ENCODE measurements at regions not wholly inside any gene's neighbourhood (a gene's known extent, or its start where the extent isn't known, plus 50 kb on each side); places are given as distances from the start of the nearest gene placed in this dataset.

DNA sequence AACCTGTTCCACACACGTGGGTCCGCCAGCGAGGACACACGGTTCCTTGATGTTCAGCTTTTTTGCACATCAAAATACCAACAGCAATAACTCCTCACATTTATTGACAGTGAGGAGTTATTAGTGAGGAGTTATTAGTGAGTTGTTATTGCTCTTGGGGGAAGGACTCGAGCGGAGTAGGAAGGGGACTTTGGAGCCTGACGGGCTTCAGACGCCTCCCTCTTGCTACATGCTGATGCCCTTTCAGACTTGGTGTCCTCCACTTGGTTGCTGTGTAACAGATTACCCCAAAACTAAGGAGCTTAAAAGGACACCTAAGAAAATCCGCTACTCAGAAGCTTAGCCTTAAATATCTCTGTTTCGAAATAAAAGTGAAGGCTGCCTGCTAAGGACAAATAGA, 181.9 kb upstream of the MSX2 start:
- ChIA-PET POLR2A (no interaction called here), CTCF (no interaction called here)
- DNase-seq (no peak), ATAC-seq (no peak)
- H3K27me3 Mint-ChIP-seq (ENCODE audit: low read depth): no peaks in the 10 kb centered on the region
- no peaks in the 10 kb centered on the region for H3K4me1 Mint-ChIP-seq (ENCODE audit: low read depth)
- H3K9me3 Mint-ChIP-seq (ENCODE audit: insufficient read depth): no peaks in the 10 kb centered on the region
- no peak overlapping the region for H3K27ac Mint-ChIP-seq
- H3K4me3 Mint-ChIP-seq: no peak overlapping the region
- H3K36me3 Mint-ChIP-seq (ENCODE audit: low read depth): no peaks in the 10 kb centered on the region

- ChIA-PET POLR2A (no interaction called here), CTCF (no interaction called here)
- Mint-ChIP-seq H3K4me3 (no peak overlapping the region), H3K4me1 (ENCODE audit: low read depth) (no peaks in the 10 kb centered on the region), H3K27ac (no peak overlapping the region), H3K9me3 (ENCODE audit: insufficient read depth) (no peaks in the 10 kb centered on the region), H3K36me3 (ENCODE audit: low read depth) (no peaks in the 10 kb centered on the region), H3K27me3 (ENCODE audit: low read depth) (no peaks in the 10 kb centered on the region)
- no peak for DNase-seq
- ATAC-seq: no peak
Measured at GRCh38 chr5:174545926-174546325, 178.5 kb upstream of the MSX2 start.

DNA sequence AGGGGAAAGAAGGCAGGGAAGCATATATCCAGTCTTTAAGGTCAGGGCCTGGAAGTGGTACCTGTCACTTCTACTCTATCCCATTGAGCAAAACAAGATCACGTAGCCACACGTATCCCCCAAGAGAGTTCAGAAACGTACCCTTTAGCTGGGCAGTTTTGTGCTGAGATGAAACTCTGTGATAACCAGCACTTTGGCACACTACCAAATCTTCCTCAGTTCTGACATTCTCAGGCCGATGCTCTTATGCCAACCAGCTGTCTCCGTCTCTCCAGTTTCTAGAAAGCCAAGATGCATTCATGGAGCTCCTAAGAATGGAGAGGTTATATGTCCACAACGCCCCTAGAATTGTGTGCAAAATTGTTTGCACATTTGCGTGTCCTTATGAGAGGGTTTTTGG, 176.6 kb upstream of the MSX2 start:
- Mint-ChIP-seq H3K27ac (no peak overlapping the region), H3K36me3 (ENCODE audit: low read depth) (no peaks in the 10 kb centered on the region), H3K27me3 (ENCODE audit: low read depth) (no peaks in the 10 kb centered on the region), H3K9me3 (ENCODE audit: insufficient read depth) (no peaks in the 10 kb centered on the region), H3K4me3 (no peak overlapping the region), H3K4me1 (ENCODE audit: low read depth) (no peaks in the 10 kb centered on the region)
- ChIA-PET POLR2A (no interaction called here), CTCF (no interaction called here)
- no peak for ATAC-seq
- no peak for DNase-seq

DNA sequence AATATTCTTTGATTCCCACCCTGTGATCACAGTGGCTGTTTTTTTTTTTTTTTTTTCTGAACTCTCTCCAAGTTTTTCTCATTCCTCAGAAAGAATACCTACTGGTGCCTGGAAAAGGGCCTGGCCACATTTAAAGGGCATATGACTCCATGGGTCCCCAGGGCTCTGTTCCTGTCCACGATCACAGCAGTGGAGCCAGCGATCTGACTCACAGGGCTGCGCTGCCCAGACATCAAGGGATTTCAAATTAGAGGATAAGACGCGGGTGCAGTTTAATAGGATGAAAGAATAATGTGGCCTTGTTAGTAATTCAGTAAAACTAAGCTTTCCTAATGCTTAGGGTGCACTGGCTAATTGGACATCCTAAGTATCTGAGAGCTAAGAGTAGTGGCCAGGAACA, 175.1 kb upstream of the MSX2 start:
- DNase-seq (no peak), ATAC-seq (no peak)
- ChIA-PET POLR2A (no interaction called here), CTCF (no interaction called here)
- no peaks in the 10 kb centered on the region for H3K36me3 Mint-ChIP-seq (ENCODE audit: low read depth)
- no peaks in the 10 kb centered on the region for H3K9me3 Mint-ChIP-seq (ENCODE audit: insufficient read depth)
- no peaks in the 10 kb centered on the region for H3K4me1 Mint-ChIP-seq (ENCODE audit: low read depth)
- H3K4me3 Mint-ChIP-seq: no peak overlapping the region
- H3K27ac Mint-ChIP-seq: no peak overlapping the region
- no peaks in the 10 kb centered on the region for H3K27me3 Mint-ChIP-seq (ENCODE audit: low read depth)

GRCh38 chr5:174550026-174550425, 174.4 kb upstream of the MSX2 start:
- ChIA-PET CTCF (no interaction called here), POLR2A (no interaction called here)
- ATAC-seq (no peak), DNase-seq (no peak)
- H3K27me3 Mint-ChIP-seq (ENCODE audit: low read depth): no peaks in the 10 kb centered on the region
- no peaks in the 10 kb centered on the region for H3K9me3 Mint-ChIP-seq (ENCODE audit: insufficient read depth)
- H3K27ac Mint-ChIP-seq: no peak overlapping the region
- H3K4me3 Mint-ChIP-seq: no peak overlapping the region
- no peaks in the 10 kb centered on the region for H3K4me1 Mint-ChIP-seq (ENCODE audit: low read depth)
- H3K36me3 Mint-ChIP-seq (ENCODE audit: low read depth): no peaks in the 10 kb centered on the region

DNA sequence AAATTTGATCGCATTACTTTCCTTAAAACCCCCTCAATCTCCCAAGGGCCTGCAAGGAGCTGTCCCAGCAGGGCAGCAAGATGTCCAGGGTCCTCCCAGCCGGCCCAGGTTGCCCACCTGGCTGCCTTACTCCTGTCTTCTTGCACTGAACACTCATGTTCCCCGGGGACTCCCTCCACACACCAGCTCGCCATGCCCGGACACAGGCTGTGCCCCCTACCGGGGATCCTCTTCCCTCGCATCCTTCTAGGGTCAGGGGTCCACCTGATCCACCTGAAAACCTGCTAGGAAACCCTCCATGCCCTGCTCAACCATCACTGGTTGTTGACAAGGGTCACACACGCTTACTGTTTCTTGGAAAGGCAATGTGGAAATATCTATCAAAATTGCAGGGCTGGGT, 172.0 kb upstream of the MSX2 start:
- no peaks in the 10 kb centered on the region for H3K27me3 Mint-ChIP-seq (ENCODE audit: low read depth)
- ATAC-seq: no peak
- DNase-seq: no peak
- H3K4me1 Mint-ChIP-seq (ENCODE audit: low read depth): no peaks in the 10 kb centered on the region
- H3K4me3 Mint-ChIP-seq: no peak overlapping the region
- POLR2A ChIA-PET: no interaction called here
- H3K36me3 Mint-ChIP-seq (ENCODE audit: low read depth): no peaks in the 10 kb centered on the region
- no peak overlapping the region for H3K27ac Mint-ChIP-seq
- H3K9me3 Mint-ChIP-seq (ENCODE audit: insufficient read depth): no peaks in the 10 kb centered on the region
- CTCF ChIA-PET: no interaction called here

DNA sequence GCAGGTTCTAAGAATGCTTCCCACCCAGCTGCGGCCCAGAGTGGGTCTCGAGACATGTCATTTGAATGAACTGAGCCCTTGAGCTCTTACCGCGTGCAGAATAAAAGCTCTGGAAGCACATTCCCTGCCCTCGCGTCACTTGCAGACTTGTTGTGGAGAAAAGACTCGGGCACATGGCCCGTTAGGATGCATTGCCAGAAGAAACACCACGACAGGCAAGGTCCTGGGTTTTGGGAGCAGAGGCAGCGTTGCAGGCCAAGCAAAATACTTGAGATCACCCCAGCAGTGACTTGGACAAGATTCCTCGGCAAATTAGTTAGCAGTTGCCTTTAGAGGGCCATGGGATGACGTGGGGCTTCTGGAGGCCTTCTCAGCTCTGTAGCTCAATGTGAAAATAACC, 170.8 kb upstream of the MSX2 start:
- ATAC-seq: no peak
- no peak for DNase-seq
- ChIA-PET CTCF (no interaction called here), POLR2A (no interaction called here)
- H3K4me3 Mint-ChIP-seq: no peak overlapping the region
- H3K4me1 Mint-ChIP-seq (ENCODE audit: low read depth): no peaks in the 10 kb centered on the region
- no peak overlapping the region for H3K27ac Mint-ChIP-seq
- no peaks in the 10 kb centered on the region for H3K27me3 Mint-ChIP-seq (ENCODE audit: low read depth)
- H3K36me3 Mint-ChIP-seq (ENCODE audit: low read depth): no peaks in the 10 kb centered on the region
- H3K9me3 Mint-ChIP-seq (ENCODE audit: insufficient read depth): no peaks in the 10 kb centered on the region

DNA sequence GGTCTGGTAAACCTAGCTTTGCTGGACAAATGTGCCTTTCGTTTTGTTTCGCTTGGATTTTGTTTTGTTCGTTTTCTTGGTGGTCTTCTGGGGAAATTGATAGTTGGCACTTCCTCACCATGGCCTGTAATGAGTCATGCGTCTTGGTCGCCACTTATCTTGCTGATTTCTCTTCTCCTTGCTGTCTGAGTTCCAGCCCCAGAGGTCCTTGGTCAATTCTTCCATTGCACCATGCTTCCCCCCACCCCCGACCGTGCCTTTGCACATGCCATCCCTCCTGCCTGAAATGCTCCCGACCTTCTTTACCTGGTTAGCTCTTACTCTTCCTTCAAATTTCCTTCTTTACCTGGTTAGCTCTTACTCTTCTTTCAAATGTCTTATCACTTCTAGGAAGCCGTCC, 168.7 kb upstream of the MSX2 start:
- H3K27ac Mint-ChIP-seq: no peak overlapping the region

GRCh38 chr5:174556756-174557155, 167.6 kb upstream of the MSX2 start:
- ChIA-PET CTCF (no interaction called here), POLR2A (no interaction called here)
- Mint-ChIP-seq H3K4me1 (ENCODE audit: low read depth) (no peaks in the 10 kb centered on the region), H3K36me3 (ENCODE audit: low read depth) (no peaks in the 10 kb centered on the region), H3K27ac (no peak overlapping the region), H3K4me3 (no peak overlapping the region), H3K27me3 (ENCODE audit: low read depth) (no peaks in the 10 kb centered on the region), H3K9me3 (ENCODE audit: insufficient read depth) (no peaks in the 10 kb centered on the region)
- DNase-seq: no peak
- ATAC-seq: no peak

More for the DNA sequence above, 168.7 kb upstream of the MSX2 start:
- Mint-ChIP-seq H3K9me3 (ENCODE audit: insufficient read depth) (no peaks in the 10 kb centered on the region), H3K4me1 (ENCODE audit: low read depth) (no peaks in the 10 kb centered on the region), H3K27me3 (ENCODE audit: low read depth) (no peaks in the 10 kb centered on the region), H3K36me3 (ENCODE audit: low read depth) (no peaks in the 10 kb centered on the region), H3K4me3 (no peak overlapping the region)
- ChIA-PET CTCF (no interaction called here), POLR2A (no interaction called here)
- ATAC-seq (no peak), DNase-seq (no peak)

DNA sequence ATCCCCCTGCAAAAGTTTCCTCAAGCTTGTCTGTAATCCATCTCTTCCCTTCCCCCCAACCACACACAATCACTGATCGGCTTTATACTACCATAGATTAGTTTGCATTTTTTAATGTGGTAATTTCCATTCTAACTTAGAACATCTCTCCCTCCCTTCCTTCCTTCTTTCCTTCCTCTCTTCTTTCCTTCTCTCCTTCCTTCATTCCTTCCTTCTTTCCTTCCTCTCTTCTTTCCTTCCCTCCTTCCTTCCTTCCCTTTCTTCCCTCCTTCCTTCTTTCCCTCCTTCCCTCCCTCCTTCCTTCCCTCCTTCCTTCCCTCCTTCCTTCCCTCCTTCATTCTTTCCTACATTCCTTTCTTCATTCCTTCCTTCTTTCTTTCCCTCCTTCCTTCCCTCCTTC, 166.2 kb upstream of the MSX2 start:
- H3K4me1 Mint-ChIP-seq (ENCODE audit: low read depth): no peaks in the 10 kb centered on the region
- POLR2A ChIA-PET: no interaction called here
- CTCF ChIA-PET: no interaction called here

DNA sequence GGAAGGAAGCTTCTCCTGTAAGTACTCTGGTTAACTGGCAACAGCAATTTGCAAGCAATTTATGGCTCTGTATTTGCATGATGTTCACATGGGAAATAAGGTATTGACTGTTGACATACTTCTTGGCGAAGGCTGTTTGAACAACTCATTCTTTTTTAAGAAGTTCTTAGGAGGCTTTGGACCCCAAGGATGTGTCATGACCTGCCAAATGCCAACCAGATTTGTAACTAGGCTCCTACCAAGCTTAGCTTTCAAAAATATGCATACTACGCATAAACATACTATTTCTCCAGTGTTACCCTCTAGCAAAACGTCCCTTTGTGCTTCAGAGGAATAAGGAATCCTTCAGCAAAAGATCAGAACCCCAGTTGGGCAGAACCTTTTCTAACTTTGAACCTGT, 165.2 kb upstream of the MSX2 start:
- H3K27me3 Mint-ChIP-seq (ENCODE audit: low read depth): no peaks in the 10 kb centered on the region
- POLR2A ChIA-PET: no interaction called here
- CTCF ChIA-PET: no interaction called here

More for the DNA sequence above, 166.2 kb upstream of the MSX2 start:
- H3K27ac Mint-ChIP-seq: no peak overlapping the region
- ATAC-seq (no peak), DNase-seq (no peak)
- H3K36me3 Mint-ChIP-seq (ENCODE audit: low read depth): no peaks in the 10 kb centered on the region
- no peaks in the 10 kb centered on the region for H3K9me3 Mint-ChIP-seq (ENCODE audit: insufficient read depth)
- no peaks in the 10 kb centered on the region for H3K27me3 Mint-ChIP-seq (ENCODE audit: low read depth)
- H3K4me3 Mint-ChIP-seq: no peak overlapping the region

GRCh38 chr5:174559566-174560090, 164.8 kb upstream of the MSX2 start:
- ChIA-PET CTCF (no interaction called here), POLR2A (no interaction called here)
- H3K4me1 Mint-ChIP-seq (ENCODE audit: low read depth): no peaks in the 10 kb centered on the region
- H3K27me3 Mint-ChIP-seq (ENCODE audit: low read depth): no peaks in the 10 kb centered on the region
- H3K36me3 Mint-ChIP-seq (ENCODE audit: low read depth): no peaks in the 10 kb centered on the region
- no peak overlapping the region for H3K4me3 Mint-ChIP-seq
- H3K27ac Mint-ChIP-seq: no peak overlapping the region
- no peaks in the 10 kb centered on the region for H3K9me3 Mint-ChIP-seq (ENCODE audit: insufficient read depth)
- DNase-seq (no peak), ATAC-seq (no peak)

More for the DNA sequence above, 165.2 kb upstream of the MSX2 start:
- ATAC-seq: no peak
- Mint-ChIP-seq H3K4me3 (no peak overlapping the region), H3K9me3 (ENCODE audit: insufficient read depth) (no peaks in the 10 kb centered on the region), H3K4me1 (ENCODE audit: low read depth) (no peaks in the 10 kb centered on the region), H3K27ac (no peak overlapping the region), H3K36me3 (ENCODE audit: low read depth) (no peaks in the 10 kb centered on the region)
- DNase-seq: no peak

DNA sequence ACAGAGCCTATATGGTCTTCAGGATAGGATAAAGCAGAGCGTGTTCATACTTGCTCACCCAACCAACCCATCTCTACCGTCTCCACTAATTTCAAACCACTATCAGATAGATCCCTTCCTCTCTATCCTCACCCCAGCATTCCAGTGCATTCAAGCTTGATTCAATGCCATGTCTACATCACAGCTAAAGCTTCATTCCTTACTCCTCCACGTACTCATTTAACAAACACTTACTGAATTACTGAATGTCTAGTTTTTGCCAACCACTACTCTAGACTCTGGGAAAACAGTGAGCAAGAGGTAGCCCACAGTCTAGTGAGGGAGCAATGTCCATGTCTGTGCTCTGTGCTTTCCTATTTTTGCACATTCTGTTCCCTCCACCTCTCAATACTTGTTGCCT, 163.5 kb upstream of the MSX2 start:
- ChIA-PET POLR2A (no interaction called here), CTCF (no interaction called here)
- Mint-ChIP-seq H3K36me3 (ENCODE audit: low read depth) (no peaks in the 10 kb centered on the region), H3K9me3 (ENCODE audit: insufficient read depth) (no peaks in the 10 kb centered on the region), H3K27ac (no peak overlapping the region), H3K27me3 (ENCODE audit: low read depth) (no peaks in the 10 kb centered on the region), H3K4me1 (ENCODE audit: low read depth) (no peaks in the 10 kb centered on the region), H3K4me3 (no peak overlapping the region)
- ATAC-seq (no peak), DNase-seq (no peak)

Measured in activated CD8-positive, alpha-beta T cell treated with anti-CD3 and anti-CD28 coated beads, Interleukin-2, amount 10 ng/mL, durations not matched to agents 7 days and 5 days (primary cell).